Thoracic aorta (tissue), 2 donors: ENCODE measurements at regions not wholly inside any gene's neighbourhood (a gene's known extent, or its start where the extent isn't known, plus 50 kb on each side); places are given as distances from the start of the nearest gene placed in this dataset.

Experiments used
- ATAC-seq: fragments of 150-250 bp; one replicate; pipeline ENCODE4 v1.8.0; 2017; ENCODE audit warnings: low read depth; ENCODE audit not compliant: insufficient number of reproducible peaks, low FRiP score
- DNase-seq: peaks from one replicate; pipeline ENCODE4 v3.0.0-alpha.2; 2020; ENCODE audit warnings: low spot score
- H3K27ac ChIP-seq, 2 donors: fragments of 200-600 bp; sonication (generic); 1 replicate in 1 of 2; 2 replicates in 1 of 2; pipeline ENCODE4 v1.5.1; 2016; ENCODE audit warnings: mild to moderate bottlenecking in 2 of 2, moderate library complexity in 2 of 2
- H3K27me3 ChIP-seq: fragments of 200-600 bp; sonication (generic); replicated peaks from 2 replicates; pipeline ENCODE4 v1.6.0; 2016; ENCODE audit warnings: mild to moderate bottlenecking; ENCODE audit not compliant: insufficient read depth
- H3K36me3 ChIP-seq: fragments of 200-600 bp; sonication (generic); one replicate; pipeline ENCODE4 v1.5.1; 2016
- H3K4me1 ChIP-seq, 2 donors: fragments of 200-600 bp; sonication (generic); 1 replicate in 1 of 2; 2 replicates in 1 of 2; pipeline versions ENCODE4 v1.5.1 to v1.6.0; 2016; ENCODE audit warnings: low read depth in 2 of 2, mild to moderate bottlenecking in 1 of 2; ENCODE audit not compliant: control insufficient read depth in 1 of 2
- H3K4me3 ChIP-seq: fragments of 200-600 bp; sonication (generic); 2 replicates; pipeline ENCODE4 v1.5.1; 2016; ENCODE audit warnings: mild to moderate bottlenecking
- H3K9me3 ChIP-seq: fragments of 200-600 bp; sonication (generic); 2 replicates; pipeline ENCODE4 v1.5.1; 2016
- CTCF ChIP-seq: fragments of 200-600 bp; sonication (generic); IDR thresholded peaks from one replicate; pipeline ENCODE4 v1.5.1; 2019; ENCODE audit warnings: antibody characterized with exemption

GRCh38 chr11:69406060-69406459 lies 75.4 kb upstream of the LINC01488 start:
- DNase-seq, result no peak
- peaks cover 3% of the 10 kb centered on the region for H3K9me3 ChIP-seq
- no peak overlapping the region for H3K4me3 ChIP-seq
- no peaks in the 10 kb centered on the region for H3K4me1 ChIP-seq
- no peaks in the 10 kb centered on the region for H3K27me3 ChIP-seq
- H3K27ac ChIP-seq, result no peak overlapping the region
- TF ChIP-seq CTCF, result no peak
- no peaks in the 10 kb centered on the region for H3K36me3 ChIP-seq
- no peak for ATAC-seq

- no peak for TF ChIP-seq CTCF
- Histone ChIP-seq H3K27me3 (no peaks in the 10 kb centered on the region), H3K4me3 (no peak overlapping the region), H3K4me1 (peaks cover 0 to 6% of the 10 kb centered on the region in 2 donors), H3K36me3 (no peaks in the 10 kb centered on the region), H3K27ac (no peak overlapping the region), H3K9me3 (no peaks in the 10 kb centered on the region)
- no peak for DNase-seq
- no peak for ATAC-seq
These were observed 71.4 kb upstream of the LINC01488 start for GRCh38 chr11:69409812-69410645.

- H3K36me3 ChIP-seq, result no peaks in the 10 kb centered on the region
- TF ChIP-seq CTCF, result no peak
- ATAC-seq (no peak), DNase-seq (no peak)
- no peak overlapping the region for H3K4me3 ChIP-seq
- no peak overlapping the region for H3K27ac ChIP-seq
- peaks cover 4 to 20% of the 10 kb centered on the region in 2 donors for H3K4me1 ChIP-seq
- H3K9me3 ChIP-seq, result no peaks in the 10 kb centered on the region
- H3K27me3 ChIP-seq, result no peaks in the 10 kb centered on the region
These were observed 70.1 kb upstream of the LINC01488 start for GRCh38 chr11:69411257-69411924.

GRCh38 chr11:69413015-69413801 lies 68.3 kb upstream of the LINC01488 start:
- Histone ChIP-seq H3K27me3 (no peaks in the 10 kb centered on the region), H3K36me3 (no peaks in the 10 kb centered on the region), H3K27ac (no peak overlapping the region), H3K9me3 (no peaks in the 10 kb centered on the region), H3K4me3 (no peak overlapping the region), H3K4me1 (peaks cover 8 to 31% of the 10 kb centered on the region in 2 donors)
- DNase-seq, result no peak
- TF ChIP-seq CTCF, result no peak
- ATAC-seq, result peak; percentile 22

- TF ChIP-seq CTCF, result no peak
- Histone ChIP-seq H3K27ac (no peak overlapping the region), H3K27me3 (no peaks in the 10 kb centered on the region), H3K9me3 (no peaks in the 10 kb centered on the region), H3K4me3 (no peak overlapping the region), H3K4me1 (peaks cover 8 to 31% of the 10 kb centered on the region in 2 donors), H3K36me3 (no peaks in the 10 kb centered on the region)
- ATAC-seq (no peak), DNase-seq (no peak)
These were observed 67.5 kb upstream of the LINC01488 start for GRCh38 chr11:69413993-69414392.
